HG03280 (cell line): ENCODE measurements at regions not wholly inside any gene's neighbourhood (a gene's known extent, or its start where the extent isn't known, plus 50 kb on each side); places are given as distances from the start of the nearest gene placed in this dataset.
"Not testable (repeated sequence)": the region's sequence is repeated elsewhere in the genome, so short reads cannot be mapped to it uniquely, and the experiment has no call there.

Experiments
- ATAC-seq: cut with Tn5 transposase; IDR thresholded peaks from one replicate; pipeline ENCODE4 v1.9.1; 2021; ENCODE audit warnings: mild to moderate bottlenecking, moderate library complexity; ENCODE audit not compliant: unreplicated experiment

- ATAC-seq: no peak
Observed at GRCh38 chr13:58955546-58956385, 1208.0 kb downstream of the DIAPH3 start.

GRCh38 chr13:58958097-58958496 is 1205.6 kb downstream of the DIAPH3 start:
- not testable (repeated sequence) for ATAC-seq

GRCh38 chr13:58960888-58961287 is 1202.8 kb downstream of the DIAPH3 start:
- no peak for ATAC-seq

GRCh38 chr13:58963321-58963720 is 1200.4 kb downstream of the DIAPH3 start:
- ATAC-seq: no peak

GRCh38 chr13:58964048-58964447 is 1199.7 kb downstream of the DIAPH3 start:
- ATAC-seq: no peak

- ATAC-seq: no peak
Observed at GRCh38 chr13:58977085-58977484, 1186.6 kb downstream of the DIAPH3 start.

- ATAC-seq: no peak
Observed at GRCh38 chr13:58978331-58978730, 1185.4 kb downstream of the DIAPH3 start.

- no peak for ATAC-seq
Observed at GRCh38 chr13:58979851-58980250, 1183.9 kb downstream of the DIAPH3 start.

- ATAC-seq: no peak
Observed at GRCh38 chr13:58985845-58986244, 1177.9 kb downstream of the DIAPH3 start.

- ATAC-seq: no peak
Observed at GRCh38 chr13:58989556-58989955, 1174.2 kb downstream of the DIAPH3 start.

GRCh38 chr13:58991826-58992477 is 1171.8 kb downstream of the DIAPH3 start:
- no peak for ATAC-seq

- no peak for ATAC-seq
Observed at GRCh38 chr13:58992478-58993042, 1171.2 kb downstream of the DIAPH3 start.

GRCh38 chr13:58994077-58994476 is 1169.7 kb downstream of the DIAPH3 start:
- no peak for ATAC-seq

GRCh38 chr13:58994777-58995176 is 1169.0 kb downstream of the DIAPH3 start:
- ATAC-seq: no peak

GRCh38 chr13:58998716-58999115 is 1165.0 kb downstream of the DIAPH3 start:
- no peak for ATAC-seq

- no peak for ATAC-seq
Observed at GRCh38 chr13:58999851-59000250, 1163.9 kb downstream of the DIAPH3 start.

- no peak for ATAC-seq
Observed at GRCh38 chr13:59000770-59001169, 1163.0 kb downstream of the DIAPH3 start.

GRCh38 chr13:59012731-59013130 is 1151.0 kb downstream of the DIAPH3 start:
- no peak for ATAC-seq

- ATAC-seq: no peak
Observed at GRCh38 chr13:59016250-59016649, 1147.5 kb downstream of the DIAPH3 start.

GRCh38 chr13:59024434-59024833 is 1139.3 kb downstream of the DIAPH3 start:
- ATAC-seq: no peak

GRCh38 chr13:59034198-59034597 is 1129.5 kb downstream of the DIAPH3 start:
- ATAC-seq: no peak

- ATAC-seq: no peak
Observed at GRCh38 chr13:59038824-59039223, 1124.9 kb downstream of the DIAPH3 start.
